Ectodermal cell (in vitro differentiated cells): ENCODE measurements at regions not wholly inside any gene's neighbourhood (a gene's known extent, or its start where the extent isn't known, plus 50 kb on each side); places are given as distances from the start of the nearest gene placed in this dataset.

Experiments
- H3K27ac ChIP-seq: 2 replicates; pipeline ENCODE4 v1.7.0; 2013; ENCODE audit warnings: mild to moderate bottlenecking, low read depth, low read length; ENCODE audit not compliant: insufficient read depth, poor library complexity, severe bottlenecking
- H3K27me3 ChIP-seq: 2 replicates; pipeline ENCODE4 v1.7.0; 2013; ENCODE audit warnings: mild to moderate bottlenecking, low read length; ENCODE audit not compliant: insufficient read depth, control insufficient read depth, poor library complexity, severe bottlenecking
- H3K36me3 ChIP-seq: one replicate; pipeline ENCODE4 v1.7.0; 2013; ENCODE audit warnings: low read length; ENCODE audit not compliant: control insufficient read depth, insufficient read depth
- H3K4me1 ChIP-seq: one replicate; pipeline ENCODE4 v1.7.0; 2013; ENCODE audit warnings: low read length; ENCODE audit not compliant: control insufficient read depth, insufficient read depth
- H3K4me3 ChIP-seq: 2 replicates; pipeline ENCODE4 v1.7.0; 2013; ENCODE audit warnings: low read depth, low read length, control low read depth; ENCODE audit not compliant: insufficient read depth
- H3K9me3 ChIP-seq: 2 replicates; pipeline ENCODE4 v1.7.0; 2013; ENCODE audit warnings: mild to moderate bottlenecking, low read length, moderate library complexity; ENCODE audit not compliant: control insufficient read depth
- WGBS, 2 experiments: methylation state at CpG; one replicate each; pipeline ENCODE4 v1.1.7; 2013; ENCODE audit warnings: missing lambda C conversion rate in 2 of 2; 5-methylcytosine and 5-hydroxymethylcytosine counted together

DNA sequence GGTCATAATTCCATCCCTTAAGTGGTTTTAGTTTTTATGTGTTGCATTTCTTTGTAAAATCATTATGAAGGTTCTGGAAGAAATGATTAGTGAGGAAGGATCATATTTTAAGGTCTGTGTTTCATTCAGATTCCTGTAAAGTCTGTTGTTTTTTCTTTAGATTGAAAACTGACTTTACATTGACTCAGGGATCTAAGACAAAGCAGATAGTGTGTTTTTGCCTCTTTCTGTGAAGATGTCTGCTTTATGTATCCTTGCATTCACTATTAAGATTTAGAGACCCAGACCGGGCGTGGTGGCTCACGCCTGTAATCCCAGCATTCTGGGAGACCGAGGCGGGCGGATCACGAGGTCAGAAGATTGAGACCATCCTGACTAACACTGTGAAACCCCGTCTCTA lies 225.7 kb downstream of the SAMD5 start:
- no peak overlapping the region for H3K27ac ChIP-seq
- no peaks in the 10 kb centered on the region for H3K27me3 ChIP-seq
- H3K4me3 ChIP-seq, result no peak overlapping the region
- WGBS, 2 experiments, result 93 to 98% methylated on average over 8 of the region's 8 CpGs
- no peaks in the 10 kb centered on the region for H3K36me3 ChIP-seq
- no peaks in the 10 kb centered on the region for H3K9me3 ChIP-seq
- H3K4me1 ChIP-seq, result no peaks in the 10 kb centered on the region

DNA sequence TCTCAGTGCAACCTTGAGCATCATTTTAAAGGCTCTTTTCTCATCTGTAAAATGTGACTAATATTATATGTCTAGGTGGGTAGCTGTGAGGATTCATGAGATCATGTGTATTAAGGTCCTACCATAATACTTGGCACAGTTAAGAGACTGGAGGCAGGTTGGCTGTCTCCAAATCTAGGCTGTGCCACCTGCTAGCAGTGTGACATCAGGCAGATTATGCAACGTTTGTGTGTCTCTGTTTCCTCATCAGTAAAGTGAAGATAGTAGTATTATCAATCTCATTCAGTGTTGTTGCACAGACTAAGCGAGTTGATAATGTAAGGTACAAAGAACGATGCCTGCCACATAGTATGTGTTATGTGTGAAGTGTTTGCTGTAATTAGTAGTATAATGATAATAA lies 227.4 kb downstream of the SAMD5 start:
- H3K27ac ChIP-seq, result no peak overlapping the region
- H3K4me1 ChIP-seq, result no peaks in the 10 kb centered on the region
- H3K4me3 ChIP-seq, result no peak overlapping the region
- H3K36me3 ChIP-seq, result no peaks in the 10 kb centered on the region
- WGBS, 2 experiments, result 85 to 90% methylated on average over 3 of the region's 3 CpGs
- H3K27me3 ChIP-seq, result no peaks in the 10 kb centered on the region
- H3K9me3 ChIP-seq, result no peaks in the 10 kb centered on the region

DNA sequence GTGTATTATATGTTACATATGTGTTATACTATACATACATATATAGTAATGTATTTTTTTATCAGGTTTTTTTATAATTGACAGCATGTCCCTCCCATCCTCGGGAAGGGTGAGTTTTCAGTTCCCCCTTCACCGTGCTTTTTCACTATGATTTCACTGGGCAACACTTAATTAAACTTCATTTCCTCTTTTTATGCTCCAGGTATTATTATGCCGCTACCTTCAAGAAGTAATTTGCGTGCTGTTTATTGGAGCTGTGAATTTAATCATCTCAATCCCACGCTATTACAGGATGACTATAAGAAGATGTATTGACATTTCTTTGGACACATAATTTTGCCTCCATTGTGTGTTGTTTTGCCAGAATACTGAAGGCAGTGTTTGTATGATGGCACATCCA lies 228.6 kb downstream of the SAMD5 start:
- 91 to 93% methylated on average over 2 to 5 of the region's 5 CpGs for WGBS, 2 experiments
- H3K4me1 ChIP-seq, result no peaks in the 10 kb centered on the region
- H3K36me3 ChIP-seq, result no peaks in the 10 kb centered on the region
- no peaks in the 10 kb centered on the region for H3K9me3 ChIP-seq
- no peak overlapping the region for H3K4me3 ChIP-seq
- no peaks in the 10 kb centered on the region for H3K27me3 ChIP-seq
- H3K27ac ChIP-seq, result no peak overlapping the region

DNA sequence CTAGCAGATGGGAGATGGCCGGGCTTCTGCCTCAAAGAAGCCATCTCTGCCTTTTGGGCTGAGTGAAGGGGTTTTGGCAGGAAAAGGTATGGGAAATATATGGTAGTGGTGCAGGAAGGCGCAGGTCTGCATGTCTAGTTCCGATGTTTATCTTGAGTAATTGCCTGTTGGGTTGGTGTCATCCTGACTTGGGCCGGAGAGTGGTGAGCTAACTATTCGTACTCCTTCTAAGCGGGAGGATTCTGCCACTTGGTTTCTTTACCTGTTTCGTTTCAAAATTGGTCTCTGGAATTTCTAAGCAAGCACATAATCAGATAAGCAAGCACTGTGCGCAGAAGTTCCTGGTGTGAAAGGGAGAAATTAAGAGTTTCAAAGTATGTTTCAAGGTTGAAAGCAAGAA lies 229.6 kb downstream of the SAMD5 start:
- H3K4me1 ChIP-seq, result no peaks in the 10 kb centered on the region
- H3K36me3 ChIP-seq, result no peaks in the 10 kb centered on the region
- H3K27ac ChIP-seq, result no peak overlapping the region
- H3K4me3 ChIP-seq, result no peak overlapping the region
- 93% methylated on average over 8 of the region's 8 CpGs for WGBS, 2 experiments
- H3K9me3 ChIP-seq, result no peaks in the 10 kb centered on the region
- no peaks in the 10 kb centered on the region for H3K27me3 ChIP-seq

DNA sequence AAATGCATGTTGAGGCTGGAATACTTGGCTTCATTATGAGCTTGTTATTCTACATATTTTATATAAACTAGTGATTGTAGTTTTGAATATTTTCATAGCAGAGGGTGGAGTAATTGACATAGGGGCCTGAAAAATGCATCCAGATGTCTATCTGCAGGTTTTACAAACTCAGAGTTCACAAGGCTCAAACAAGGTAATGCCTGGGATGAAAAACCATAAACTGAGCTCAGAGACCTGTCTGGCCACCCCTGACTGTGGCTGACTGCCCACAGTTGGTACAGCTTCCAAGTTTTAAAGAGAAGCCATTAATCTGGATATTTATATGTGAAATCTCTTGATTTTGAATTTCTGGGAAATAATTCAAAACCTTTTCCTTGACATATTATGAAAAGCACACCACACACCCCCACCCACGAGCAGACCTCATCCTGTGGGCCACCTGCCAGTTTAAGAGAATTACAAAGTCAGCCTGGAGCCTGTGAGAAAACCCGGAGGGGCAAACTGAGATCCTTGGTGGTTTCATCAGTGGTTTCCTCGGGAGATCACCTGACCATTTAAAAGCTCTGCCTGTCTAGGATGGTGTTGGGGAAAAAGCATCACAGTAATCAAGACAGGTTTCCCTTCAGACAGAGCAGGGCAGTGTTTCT lies 230.1 kb downstream of the SAMD5 start:
- H3K4me1 ChIP-seq, result no peaks in the 10 kb centered on the region
- no peaks in the 10 kb centered on the region for H3K36me3 ChIP-seq
- H3K27ac ChIP-seq, result no peak overlapping the region
- H3K27me3 ChIP-seq, result no peaks in the 10 kb centered on the region
- 61 to 70% methylated on average over 3 of the region's 3 CpGs for WGBS, 2 experiments
- no peak overlapping the region for H3K4me3 ChIP-seq
- no peaks in the 10 kb centered on the region for H3K9me3 ChIP-seq

DNA sequence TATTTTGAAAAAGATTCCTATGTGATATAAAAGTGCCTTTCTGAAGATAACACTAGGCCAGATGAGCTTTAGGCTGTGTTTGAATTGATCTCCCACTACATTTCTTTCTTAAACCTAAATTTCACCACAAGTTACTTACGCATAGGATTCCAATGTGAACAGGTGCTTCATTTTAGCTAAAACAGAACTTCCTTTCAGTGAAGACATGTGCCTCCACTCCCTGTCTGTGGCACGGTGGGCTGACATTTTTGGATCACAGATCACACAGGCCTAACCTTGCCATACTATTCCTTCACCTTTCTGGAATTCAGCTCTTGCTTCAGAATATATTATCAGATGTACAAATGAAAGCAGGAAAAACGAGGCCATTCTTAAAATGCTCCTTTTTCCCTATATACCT lies 231.8 kb downstream of the SAMD5 start:
- Histone ChIP-seq H3K27me3 (no peaks in the 10 kb centered on the region), H3K4me3 (no peak overlapping the region), H3K4me1 (no peaks in the 10 kb centered on the region), H3K27ac (no peak overlapping the region), H3K9me3 (no peaks in the 10 kb centered on the region), H3K36me3 (no peaks in the 10 kb centered on the region)
- 80 to 93% methylated on average over 2 to 3 of the region's 3 CpGs for WGBS, 2 experiments

DNA sequence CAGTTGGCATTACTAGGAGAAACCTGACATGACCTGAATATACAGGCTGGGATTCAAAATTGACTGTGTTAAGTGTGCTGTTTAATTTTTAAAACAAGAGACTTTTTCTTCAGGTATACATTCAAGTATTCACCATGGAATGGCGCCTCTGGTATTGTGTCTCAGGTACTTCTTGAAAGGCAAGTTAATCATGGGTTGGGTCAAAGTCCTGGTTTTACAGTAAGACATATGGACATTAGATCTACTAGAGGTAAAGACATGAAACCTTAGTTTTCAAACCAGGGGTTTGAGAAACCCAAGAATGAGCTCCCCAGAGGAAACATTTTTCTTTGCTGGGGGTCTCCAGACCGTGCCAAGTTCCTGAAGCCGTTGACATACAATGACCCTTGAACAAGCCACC lies 232.4 kb downstream of the SAMD5 start:
- no peaks in the 10 kb centered on the region for H3K27me3 ChIP-seq
- no peak overlapping the region for H3K27ac ChIP-seq
- H3K9me3 ChIP-seq, result no peaks in the 10 kb centered on the region
- no peaks in the 10 kb centered on the region for H3K36me3 ChIP-seq
- no peak overlapping the region for H3K4me3 ChIP-seq
- 66 to 79% methylated on average over 3 of the region's 3 CpGs for WGBS, 2 experiments
- no peaks in the 10 kb centered on the region for H3K4me1 ChIP-seq

DNA sequence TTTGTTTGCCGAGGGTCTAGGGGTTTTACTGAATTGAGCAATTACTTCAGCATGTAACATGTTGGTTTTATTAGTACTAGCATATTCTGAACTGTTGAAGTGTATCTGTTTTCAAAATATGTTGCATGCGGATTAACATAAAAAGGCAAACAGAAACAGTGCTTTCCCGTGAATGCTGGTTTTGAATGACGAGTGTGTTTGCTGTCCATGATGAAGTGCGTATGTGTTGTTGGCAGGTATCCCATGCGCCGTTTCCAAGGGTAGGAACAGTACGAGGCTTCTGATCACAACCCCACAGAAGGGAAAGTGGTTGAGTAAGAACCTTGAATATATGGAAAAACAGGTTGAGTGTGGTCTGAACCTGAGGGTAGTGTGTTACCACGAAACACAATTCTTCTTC lies 232.9 kb downstream of the SAMD5 start:
- 95% methylated on average over 9 of the region's 9 CpGs for WGBS, 2 experiments
- Histone ChIP-seq H3K4me1 (no peaks in the 10 kb centered on the region), H3K4me3 (no peak overlapping the region), H3K36me3 (no peaks in the 10 kb centered on the region), H3K27ac (no peak overlapping the region), H3K27me3 (no peaks in the 10 kb centered on the region), H3K9me3 (no peaks in the 10 kb centered on the region)

DNA sequence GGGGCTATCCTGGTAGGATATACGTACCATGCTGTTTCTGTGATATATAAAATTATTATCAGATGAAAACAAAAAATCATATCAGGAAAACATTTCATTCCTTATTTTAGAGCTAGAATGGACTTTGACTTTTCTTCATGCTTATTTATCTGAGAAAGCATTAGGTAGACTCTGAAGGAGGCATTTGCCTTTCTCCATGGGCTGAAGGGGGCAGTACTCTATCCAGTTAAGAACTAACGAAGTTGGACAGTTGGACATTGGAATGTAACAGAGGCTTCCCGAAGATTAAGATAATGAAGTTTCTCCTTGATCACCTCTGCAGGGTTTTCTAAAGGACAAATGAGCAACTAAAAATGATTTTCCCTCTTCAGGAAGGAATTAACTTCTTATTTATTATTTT lies 233.9 kb downstream of the SAMD5 start:
- Histone ChIP-seq H3K36me3 (no peaks in the 10 kb centered on the region), H3K4me3 (no peak overlapping the region), H3K27me3 (no peaks in the 10 kb centered on the region), H3K27ac (no peak overlapping the region), H3K9me3 (no peaks in the 10 kb centered on the region), H3K4me1 (no peaks in the 10 kb centered on the region)
- 94 to 97% methylated on average over 2 of the region's 3 CpGs for WGBS, 2 experiments

DNA sequence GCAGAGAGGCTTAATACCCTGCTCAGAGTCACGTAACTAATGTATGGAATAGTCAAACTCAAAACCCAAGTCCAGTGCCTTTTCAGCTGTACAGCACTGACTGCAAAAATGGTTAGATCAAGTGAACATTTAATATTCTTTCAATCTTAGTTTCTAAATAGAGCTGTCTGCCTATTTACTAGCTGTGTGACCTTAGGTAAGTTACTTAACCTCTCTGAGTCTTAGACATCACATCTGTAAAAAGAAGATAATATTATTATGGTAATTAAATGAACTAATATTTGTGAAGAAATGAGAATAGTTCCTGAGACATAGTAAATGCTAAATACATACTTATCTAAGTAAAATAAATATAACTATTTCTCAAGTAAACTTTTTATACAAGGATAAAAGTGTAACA lies 235.5 kb downstream of the SAMD5 start:
- H3K36me3 ChIP-seq, result no peaks in the 10 kb centered on the region
- 93 to 100% methylated on average over 1 of the region's 1 CpG for WGBS, 2 experiments
- no peaks in the 10 kb centered on the region for H3K27me3 ChIP-seq
- H3K4me3 ChIP-seq, result no peak overlapping the region
- no peaks in the 10 kb centered on the region for H3K9me3 ChIP-seq
- H3K4me1 ChIP-seq, result no peaks in the 10 kb centered on the region
- no peak overlapping the region for H3K27ac ChIP-seq

DNA sequence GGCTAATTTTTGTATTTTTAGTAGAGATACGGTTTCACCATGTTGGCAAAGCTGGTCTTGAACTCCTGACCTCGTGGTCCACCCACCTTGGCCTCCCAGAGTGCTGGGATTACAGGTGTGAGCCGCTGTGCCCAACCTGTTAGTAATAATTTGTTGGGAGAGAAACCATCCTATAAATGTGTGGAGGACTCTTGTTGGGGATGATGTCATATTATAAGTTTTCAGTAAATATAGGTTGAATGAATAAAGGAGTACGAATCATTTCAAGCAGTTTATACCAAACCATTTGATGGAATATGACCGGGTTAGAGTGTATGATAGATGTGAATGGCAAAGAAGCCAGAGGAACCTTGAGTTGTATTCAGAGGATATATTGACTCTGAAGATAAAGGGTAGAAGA lies 240.8 kb downstream of the SAMD5 start:
- no peaks in the 10 kb centered on the region for H3K9me3 ChIP-seq

More for the DNA sequence above, 240.8 kb downstream of the SAMD5 start:
- H3K27ac ChIP-seq, result no peak overlapping the region
- whole genome bisulfite sequencing, 2 experiments, result 89 to 91% methylated on average over 5 of the region's 5 CpGs
- no peaks in the 10 kb centered on the region for H3K36me3 ChIP-seq
- no peak overlapping the region for H3K4me3 ChIP-seq
- no peaks in the 10 kb centered on the region for H3K4me1 ChIP-seq
- H3K27me3 ChIP-seq, result no peaks in the 10 kb centered on the region
